SIG-M5 treated with dmso at 0.1 percent for 504 hours (cell line): ENCODE measurements at regions not wholly inside any gene's neighbourhood (a gene's known extent, or its start where the extent isn't known, plus 50 kb on each side); places are given as distances from the start of the nearest gene placed in this dataset.

Source experiments
- DNase-seq: peaks from one replicate; lab custom pipeline; 2025; ENCODE audit not compliant: unreplicated experiment; lab: John Stamatoyannopoulos, UW

GRCh38 chr21:24188506-24188905 lies 1418.8 kb downstream of the MRPL39 start:
- no peak for DNase-seq

DNA sequence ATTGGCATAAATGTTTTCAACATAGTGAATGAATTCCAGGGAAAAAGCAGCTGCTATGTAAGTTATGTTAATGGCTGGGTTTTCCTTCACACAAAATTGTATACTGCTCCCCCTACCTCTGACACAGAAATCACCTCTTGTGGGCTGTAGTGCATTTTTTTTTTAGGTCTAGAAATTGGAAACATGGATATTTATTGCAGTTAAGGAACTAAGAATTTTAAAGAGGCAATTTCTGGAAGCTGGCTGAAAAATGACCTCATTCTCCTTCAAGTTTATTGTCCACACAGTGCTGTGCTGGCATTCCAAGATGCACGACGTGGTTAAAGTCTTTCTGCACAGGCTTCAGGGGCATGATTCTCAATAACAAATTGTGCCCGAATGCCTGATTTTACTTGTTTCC lies 1424.2 kb downstream of the MRPL39 start:
- no peak for DNase-seq

DNA sequence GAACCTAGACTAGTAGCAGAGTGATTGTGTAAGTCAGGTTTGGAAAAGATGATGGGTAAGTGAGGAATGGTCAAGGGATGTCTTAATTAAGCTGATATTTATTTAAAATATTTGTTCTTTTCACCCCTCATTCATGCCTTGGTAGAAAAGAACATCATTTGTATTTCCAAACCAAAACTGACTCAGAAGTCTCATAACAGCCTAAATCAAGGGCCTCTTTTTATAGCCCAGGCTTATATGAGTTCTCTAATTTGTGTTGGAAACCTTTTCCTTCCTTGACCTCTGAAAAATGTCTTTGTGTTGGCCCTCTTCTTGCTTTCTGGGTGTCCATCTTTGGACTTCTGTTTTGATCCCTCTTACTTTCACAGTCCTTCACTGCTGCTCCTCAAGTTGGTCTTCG lies 1428.2 kb downstream of the MRPL39 start:
- no peak for DNase-seq

DNA sequence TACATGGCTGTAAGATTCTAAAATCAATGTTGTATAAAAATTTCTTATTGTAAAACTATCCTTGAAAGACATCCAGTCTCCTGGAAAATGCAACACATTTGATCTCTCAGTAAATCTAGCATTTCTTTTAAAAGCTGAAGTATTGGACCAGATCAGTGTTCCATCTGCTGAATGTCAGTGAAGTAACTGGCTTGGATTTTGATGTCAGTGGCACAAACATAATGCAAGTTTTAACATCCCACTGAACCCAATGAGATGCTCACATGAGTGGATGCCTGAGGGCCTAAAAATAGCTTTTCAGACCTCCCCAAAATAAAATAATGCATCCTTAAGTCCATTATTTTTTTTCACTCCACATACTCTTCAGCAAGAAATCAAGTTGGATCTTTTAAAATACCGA lies 1432.2 kb downstream of the MRPL39 start:
- no peak for DNase-seq

DNA sequence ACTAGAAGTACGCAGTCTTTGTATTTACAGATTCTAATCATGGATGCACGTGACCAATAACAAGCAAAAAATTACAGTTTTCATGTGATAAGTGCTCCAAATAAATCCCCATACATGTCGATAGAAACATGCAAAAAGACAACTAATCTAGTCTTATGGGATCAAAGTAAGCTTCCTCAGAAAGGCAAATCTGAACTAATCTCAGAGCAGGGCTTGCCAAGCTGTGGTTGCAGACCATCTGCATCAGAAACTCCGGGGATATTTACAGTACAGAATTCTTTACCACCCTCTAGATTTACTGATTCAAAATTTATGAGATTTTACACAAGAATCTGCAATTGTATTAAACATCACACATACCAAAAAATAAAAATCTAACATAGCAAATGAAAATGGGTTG lies 1435.5 kb downstream of the MRPL39 start:
- DNase-seq = no peak

GRCh38 chr21:24163539-24163938 lies 1443.7 kb downstream of the MRPL39 start:
- DNase-seq = no peak

- no peak for DNase-seq
Measured at GRCh38 chr21:24160528-24160927, 1446.8 kb downstream of the MRPL39 start.

- no peak for DNase-seq
Measured at GRCh38 chr21:24153137-24153536, 1454.1 kb downstream of the MRPL39 start.

GRCh38 chr21:24150753-24151152 lies 1456.5 kb downstream of the MRPL39 start:
- no peak for DNase-seq

DNA sequence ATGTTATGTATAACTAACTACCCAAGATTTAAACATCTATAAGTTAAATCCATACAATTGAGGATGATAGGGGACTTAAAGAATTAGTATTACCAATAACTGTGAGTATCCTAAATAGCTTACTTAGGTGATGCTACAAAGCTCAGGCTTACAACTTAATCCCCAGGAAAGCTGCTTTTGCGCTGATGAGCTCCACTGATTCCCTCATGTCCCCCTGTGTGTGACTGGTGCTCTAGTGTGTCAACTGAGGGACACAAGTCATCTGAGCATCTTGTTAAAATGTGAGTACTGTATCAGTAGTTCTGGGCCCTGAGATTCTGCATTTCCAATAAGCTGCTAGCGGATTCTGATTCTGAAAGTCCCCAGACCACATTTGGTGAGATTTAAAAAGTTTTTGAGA lies 1458.8 kb downstream of the MRPL39 start:
- no peak for DNase-seq

DNA sequence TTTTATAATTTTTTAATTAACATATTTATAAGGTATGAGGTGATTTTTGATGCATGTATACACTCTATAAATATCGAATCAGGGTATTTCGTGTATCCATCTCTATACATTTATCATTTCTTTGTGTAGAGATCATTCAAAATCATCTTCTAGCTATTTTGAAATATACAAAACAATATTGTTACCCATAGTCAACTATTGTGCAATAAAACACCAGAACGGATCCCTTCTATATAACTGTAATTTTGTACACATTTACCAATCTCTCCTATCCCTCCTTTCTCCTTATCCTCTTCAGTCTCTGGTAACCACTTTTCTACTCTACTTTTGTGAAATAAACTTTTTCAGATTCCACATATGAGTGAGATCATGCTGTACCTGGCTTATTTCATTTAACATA lies 1459.6 kb downstream of the MRPL39 start:
- DNase-seq = no peak

DNA sequence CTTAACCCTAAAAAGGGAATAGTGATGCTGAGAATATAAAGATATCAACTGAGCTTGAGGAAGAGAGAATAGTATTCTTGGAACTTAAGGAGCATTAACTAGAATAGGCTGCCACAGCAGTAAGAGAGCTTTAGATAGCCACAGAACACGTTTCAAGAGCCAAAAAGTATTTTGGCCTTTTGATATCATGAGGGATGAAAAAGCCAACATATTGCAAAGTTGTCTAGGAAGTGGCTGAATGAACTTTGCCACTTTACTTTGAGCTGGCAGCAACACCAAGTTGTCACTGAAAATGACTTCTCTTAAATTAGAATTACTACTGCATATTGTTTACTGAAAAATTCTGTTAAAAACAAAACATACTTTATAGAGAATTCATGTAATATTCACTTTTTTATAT lies 1476.2 kb downstream of the MRPL39 start:
- no peak for DNase-seq

DNA sequence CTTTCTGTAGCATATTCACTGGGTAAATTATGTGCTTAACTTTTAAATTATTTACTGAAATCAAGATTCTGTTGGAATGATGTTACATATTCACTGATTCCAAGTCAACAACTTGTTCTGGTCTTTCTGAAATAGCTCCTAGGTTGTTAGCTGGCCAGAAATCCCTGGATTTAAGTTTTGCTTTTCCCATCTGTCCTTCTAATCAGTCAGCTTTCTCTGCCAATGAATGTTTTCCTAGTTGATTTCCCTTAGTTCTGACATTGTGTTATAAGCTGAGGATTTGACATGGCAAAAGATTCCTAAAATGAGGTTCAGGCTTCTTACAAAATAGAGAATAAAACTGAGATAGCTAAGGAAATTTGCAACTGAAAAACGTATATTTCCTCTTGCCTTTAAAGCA lies 1479.6 kb downstream of the MRPL39 start:
- no peak for DNase-seq

GRCh38 chr21:24123785-24124184 lies 1483.5 kb downstream of the MRPL39 start:
- DNase-seq = no peak

GRCh38 chr21:24118738-24119459 lies 1488.4 kb downstream of the MRPL39 start:
- no peak for DNase-seq

DNA sequence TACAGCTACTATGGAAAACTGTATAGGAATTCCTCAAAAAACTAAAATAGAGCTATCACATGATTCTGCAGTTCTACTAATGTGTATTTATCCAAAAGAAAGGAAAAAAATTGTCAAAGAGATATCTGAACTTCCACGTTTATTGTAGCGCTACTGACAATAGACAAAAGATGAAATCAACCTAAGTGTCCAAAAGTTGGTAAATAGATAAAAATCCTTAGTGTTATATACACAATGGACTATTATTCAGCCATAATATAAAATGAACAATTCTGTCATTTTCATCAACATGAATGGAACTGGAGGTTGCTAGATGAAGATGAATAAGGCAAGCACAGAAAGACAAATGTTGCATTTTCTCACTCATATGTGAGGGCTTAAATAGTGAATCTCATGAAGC lies 1492.1 kb downstream of the MRPL39 start:
- DNase-seq = no peak

- DNase-seq = no peak
Measured at GRCh38 chr21:24112020-24112419, 1495.3 kb downstream of the MRPL39 start.

DNA sequence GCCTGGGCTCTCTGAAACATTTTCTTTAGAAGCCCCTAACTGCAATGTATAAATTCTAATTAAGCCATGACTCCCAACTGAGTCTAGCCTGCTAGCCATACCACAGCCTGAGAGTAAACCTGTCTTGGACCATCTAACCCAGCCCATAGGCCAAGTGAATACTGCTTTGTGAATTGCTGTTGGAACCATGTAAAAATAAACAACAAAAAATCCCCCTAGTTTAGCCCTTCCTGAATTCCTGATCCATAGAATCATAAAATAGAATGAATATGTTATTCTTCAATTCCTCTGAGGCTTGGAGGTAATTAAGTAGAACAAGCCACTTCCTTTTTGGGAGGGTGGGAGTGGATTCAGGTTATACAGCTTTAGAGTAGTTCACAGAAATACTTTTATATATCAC lies 1496.4 kb downstream of the MRPL39 start:
- no peak for DNase-seq

DNA sequence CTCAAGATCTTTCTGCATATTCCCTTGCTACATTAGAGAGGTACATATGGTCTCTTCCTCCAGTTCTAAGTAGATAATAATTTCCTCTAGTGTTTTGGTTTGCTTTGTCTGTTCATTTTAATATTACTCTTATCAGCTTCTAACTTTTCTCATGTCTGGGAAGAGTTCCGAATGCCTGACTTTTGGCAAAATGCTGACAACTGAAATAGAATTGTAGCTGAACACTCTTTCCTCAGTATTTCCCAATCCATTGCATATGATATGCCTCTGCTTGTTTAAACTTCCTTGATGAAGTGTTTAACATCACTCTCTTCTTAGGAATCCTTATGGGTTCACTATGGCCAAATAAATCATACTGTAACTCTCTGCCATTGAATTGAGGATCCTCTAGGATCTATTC lies 1510.1 kb downstream of the MRPL39 start:
- DNase-seq = no peak

GRCh38 chr21:24096651-24097050 lies 1510.6 kb downstream of the MRPL39 start:
- no peak for DNase-seq

DNA sequence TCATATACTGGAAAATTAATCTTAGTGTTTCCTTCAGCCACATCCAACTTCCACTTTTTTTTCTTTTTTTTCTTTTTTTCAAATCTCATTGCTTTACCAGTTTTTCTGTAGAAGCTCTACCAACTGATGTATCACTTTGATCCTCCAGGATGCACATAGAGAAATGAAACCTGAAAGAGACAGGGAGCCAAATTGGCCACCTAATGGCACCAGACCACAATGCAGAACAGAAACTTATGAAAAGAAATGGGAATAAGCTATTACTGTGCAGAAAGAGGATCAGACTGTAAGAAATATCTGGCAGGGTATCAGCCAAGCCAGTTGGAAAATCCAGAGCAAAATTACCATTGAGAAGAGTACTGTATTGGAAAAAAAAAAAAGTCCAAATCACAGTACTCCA lies 1514.2 kb downstream of the MRPL39 start:
- peak; percentile 69 for DNase-seq

- no peak for DNase-seq
Measured at GRCh38 chr21:24076179-24076578, 1531.1 kb downstream of the MRPL39 start.

- no peak for DNase-seq
Measured at GRCh38 chr21:24055696-24056095, 1551.6 kb downstream of the MRPL39 start.
